Vagina (tissue), 2 donors: ENCODE measurements at regions not wholly inside any gene's neighbourhood (a gene's known extent, or its start where the extent isn't known, plus 50 kb on each side); places are given as distances from the start of the nearest gene placed in this dataset.
A peak's percentile ranks its signal among the peaks of the same experiment; 100 is the strongest.

Experiments used
- DNase-seq, 2 donors: peaks; one replicate each; pipeline ENCODE4 v3.0.0-alpha.2; 2017; ENCODE audit errors: extremely low spot score in 2 of 2
- H3K27ac ChIP-seq: fragments of 200-600 bp; sonication (generic); one replicate; pipeline ENCODE4 v1.5.1; 2019
- H3K27me3 ChIP-seq: fragments of 200-600 bp; sonication (generic); one replicate; pipeline ENCODE4 v1.5.1; 2019
- H3K36me3 ChIP-seq, 2 donors: fragments of 200-600 bp; sonication (generic); one replicate each; pipeline ENCODE4 v1.5.1; 2017 to 2019
- H3K4me1 ChIP-seq: fragments of 200-600 bp; sonication (generic); one replicate; pipeline ENCODE4 v1.5.1; 2019
- H3K4me3 ChIP-seq, 2 donors: fragments of 200-600 bp; sonication (generic); 1 replicate in 1 of 2; 2 replicates in 1 of 2; pipeline ENCODE4 v1.5.1; 2016 to 2019
- H3K9me3 ChIP-seq: fragments of 200-600 bp; sonication (generic); one replicate; pipeline ENCODE4 v1.5.1; 2019
- POLR2A ChIP-seq, 2 donors: fragments of 450-650 bp; IDR thresholded peaks; one replicate each; pipeline ENCODE4 v1.6.1; 2017; ENCODE audit warnings: antibody characterized with exemption in 2 of 2, mild to moderate bottlenecking in 2 of 2, moderate library complexity in 2 of 2
- POLR2AphosphoS5 ChIP-seq, 2 donors: sonication (generic); formaldehyde crosslinking; IDR thresholded peaks; one replicate each; pipeline ENCODE4 v1.9.0; 2017; ENCODE audit warnings: antibody characterized with exemption in 2 of 2, mild to moderate bottlenecking in 2 of 2, low read depth in 1 of 2; ENCODE audit not compliant: insufficient read depth in 1 of 2
- intact Hi-C: fragments of 100-400 bp; cut with DNase I; formaldehyde crosslinking; loops from one replicate; pipeline ENCODE4 v1.15.1; 2023
- TF ChIP-seq, protein P1 (sequence below), 3 experiments: fragments of 450-650 bp in 2 of 3; fragments of 200-600 bp in 1 of 3; sonication (generic) in 1 of 3; IDR thresholded peaks; one replicate each; pipeline ENCODE4 v1.5.1; 2017 to 2019; ENCODE audit warnings: antibody characterized with exemption in 3 of 3, mild to moderate bottlenecking in 2 of 3, moderate library complexity in 2 of 3

GRCh38 chr2:144252694-144253093 lies 267.2 kb downstream of the ZEB2 start:
- H3K4me3 ChIP-seq = no peak overlapping the region
- H3K27me3 ChIP-seq = no peaks in the 10 kb centered on the region
- H3K27ac ChIP-seq = no peak overlapping the region
- no peak for DNase-seq
- peaks cover 0 to 5% of the 10 kb centered on the region in 2 donors for H3K36me3 ChIP-seq
- TF ChIP-seq POLR2AphosphoS5 (IDR thresholded peaks at IDR 0.05; ENCODE audit: insufficient read depth in 1 of 2, low read depth in 1 of 2) = no peak
- no peak for TF ChIP-seq POLR2A (IDR thresholded peaks at IDR 0.05)
- TF ChIP-seq, protein P1, sequence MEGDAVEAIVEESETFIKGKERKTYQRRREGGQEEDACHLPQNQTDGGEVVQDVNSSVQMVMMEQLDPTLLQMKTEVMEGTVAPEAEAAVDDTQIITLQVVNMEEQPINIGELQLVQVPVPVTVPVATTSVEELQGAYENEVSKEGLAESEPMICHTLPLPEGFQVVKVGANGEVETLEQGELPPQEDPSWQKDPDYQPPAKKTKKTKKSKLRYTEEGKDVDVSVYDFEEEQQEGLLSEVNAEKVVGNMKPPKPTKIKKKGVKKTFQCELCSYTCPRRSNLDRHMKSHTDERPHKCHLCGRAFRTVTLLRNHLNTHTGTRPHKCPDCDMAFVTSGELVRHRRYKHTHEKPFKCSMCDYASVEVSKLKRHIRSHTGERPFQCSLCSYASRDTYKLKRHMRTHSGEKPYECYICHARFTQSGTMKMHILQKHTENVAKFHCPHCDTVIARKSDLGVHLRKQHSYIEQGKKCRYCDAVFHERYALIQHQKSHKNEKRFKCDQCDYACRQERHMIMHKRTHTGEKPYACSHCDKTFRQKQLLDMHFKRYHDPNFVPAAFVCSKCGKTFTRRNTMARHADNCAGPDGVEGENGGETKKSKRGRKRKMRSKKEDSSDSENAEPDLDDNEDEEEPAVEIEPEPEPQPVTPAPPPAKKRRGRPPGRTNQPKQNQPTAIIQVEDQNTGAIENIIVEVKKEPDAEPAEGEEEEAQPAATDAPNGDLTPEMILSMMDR (IDR thresholded peaks at IDR 0.05) = no peak
- no peaks in the 10 kb centered on the region for H3K4me1 ChIP-seq
- intact Hi-C loops = no loop called here
- no peaks in the 10 kb centered on the region for H3K9me3 ChIP-seq

GRCh38 chr2:144249035-144249637 lies 270.8 kb downstream of the ZEB2 start:
- peak in 1 of 2 donors; percentile 13 for TF ChIP-seq POLR2AphosphoS5 (IDR thresholded peaks at IDR 0.05; ENCODE audit: insufficient read depth in 1 of 2, low read depth in 1 of 2)
- TF ChIP-seq, protein P1 (IDR thresholded peaks at IDR 0.05) = no peak
- Histone ChIP-seq H3K4me3 (no peak overlapping the region), H3K4me1 (no peaks in the 10 kb centered on the region), H3K27me3 (no peaks in the 10 kb centered on the region), H3K9me3 (no peaks in the 10 kb centered on the region), H3K36me3 (peaks cover 0 to 5% of the 10 kb centered on the region in 2 donors), H3K27ac (peak overlapping the region; percentile 6)
- intact Hi-C loops = no loop called here
- no peak for DNase-seq

GRCh38 chr2:144248350-144249034 lies 271.4 kb downstream of the ZEB2 start:
- H3K9me3 ChIP-seq = no peaks in the 10 kb centered on the region
- no peaks in the 10 kb centered on the region for H3K4me1 ChIP-seq
- H3K27ac ChIP-seq = peak overlapping the region; percentile 6
- no peak for DNase-seq
- intact Hi-C loops = no loop called here
- H3K36me3 ChIP-seq = peaks cover 0 to 5% of the 10 kb centered on the region in 2 donors
- H3K27me3 ChIP-seq = no peaks in the 10 kb centered on the region
- no peak overlapping the region for H3K4me3 ChIP-seq
- no peak for TF ChIP-seq POLR2A (IDR thresholded peaks at IDR 0.05)
- TF ChIP-seq, protein P1 (IDR thresholded peaks at IDR 0.05) = no peak
- no peak for TF ChIP-seq POLR2AphosphoS5 (IDR thresholded peaks at IDR 0.05; ENCODE audit: insufficient read depth in 1 of 2, low read depth in 1 of 2)

GRCh38 chr2:144244938-144245337 lies 275.0 kb downstream of the ZEB2 start:
- TF ChIP-seq POLR2AphosphoS5 (IDR thresholded peaks at IDR 0.05; ENCODE audit: insufficient read depth in 1 of 2, low read depth in 1 of 2) (no peak), POLR2A (IDR thresholded peaks at IDR 0.05) (no peak)
- TF ChIP-seq, protein P1 (IDR thresholded peaks at IDR 0.05) = no peak
- H3K4me3 ChIP-seq = no peak overlapping the region

GRCh38 chr2:144242311-144242710 lies 277.6 kb downstream of the ZEB2 start:
- H3K27ac ChIP-seq = no peak overlapping the region
- no peak for DNase-seq
- H3K36me3 ChIP-seq = no peaks in the 10 kb centered on the region
- H3K4me1 ChIP-seq = no peaks in the 10 kb centered on the region
- H3K27me3 ChIP-seq = no peaks in the 10 kb centered on the region
- H3K9me3 ChIP-seq = no peaks in the 10 kb centered on the region
- no peak for TF ChIP-seq POLR2A (IDR thresholded peaks at IDR 0.05)
- no peak for TF ChIP-seq POLR2AphosphoS5 (IDR thresholded peaks at IDR 0.05; ENCODE audit: insufficient read depth in 1 of 2, low read depth in 1 of 2)
- TF ChIP-seq, protein P1 (IDR thresholded peaks at IDR 0.05) = no peak
- intact Hi-C loops = loop anchor here (5.0 kb wide), 1 partner anchor 565 kb away; no protein-coding TSS in a partner anchor
- no peak overlapping the region for H3K4me3 ChIP-seq

More at GRCh38 chr2:144244938-144245337, 275.0 kb downstream of the ZEB2 start:
- Histone ChIP-seq H3K36me3 (no peaks in the 10 kb centered on the region), H3K9me3 (no peaks in the 10 kb centered on the region), H3K4me1 (no peaks in the 10 kb centered on the region), H3K27ac (no peak overlapping the region), H3K27me3 (no peaks in the 10 kb centered on the region)
- no peak for DNase-seq
- intact Hi-C loops = loop anchor here (5.0 kb wide), 1 partner anchor 562 kb away; no protein-coding TSS in a partner anchor
